A673 (cell line): ENCODE measurements at regions not wholly inside any gene's neighbourhood (a gene's known extent, or its start where the extent isn't known, plus 50 kb on each side); places are given as distances from the start of the nearest gene placed in this dataset.

Experiments used
- BruUV-seq: library from RNA; stranded (reverse); fragments of 400-500 nt; replicated peaks from 2 replicates; lab custom pipeline; 2021; lab: Mats Ljungman, UMichigan
- CTCF ChIA-PET: fragments of 300-600 bp; sonication (Branson Sonifier 250); formaldehyde crosslinking; loops from one replicate; lab custom pipeline; 2022; ENCODE audit warnings: antibody characterized with exemption; lab: Charles Lee
- POLR2A ChIA-PET: fragments of 300-600 bp; sonication (Branson Sonifier 250); formaldehyde crosslinking; loops from one replicate; lab custom pipeline; 2022; ENCODE audit warnings: antibody characterized with exemption; ENCODE audit not compliant: low non-redundant PET; lab: Charles Lee
- DNase-seq: peaks from one replicate; pipeline ENCODE4 v3.0.0-alpha.2; 2015; ENCODE audit warnings: low spot score
- H3K27ac ChIP-seq: fragments of 200-600 bp; sonication (generic); 2 replicates; pipeline ENCODE4 v1.5.1; 2016; ENCODE audit warnings: mixed run types, low read depth, mild to moderate bottlenecking, mixed read lengths, antibody characterized with exemption, low read length; ENCODE audit not compliant: poor library complexity, severe bottlenecking
- H3K27me3 ChIP-seq: fragments of 200-600 bp; sonication (generic); replicated peaks from 2 replicates; pipeline ENCODE4 v1.6.1; 2017; ENCODE audit warnings: mixed run types, low read depth, mild to moderate bottlenecking, mixed read lengths, antibody characterized with exemption, low read length; ENCODE audit not compliant: insufficient read depth, poor library complexity
- H3K36me3 ChIP-seq: fragments of 200-600 bp; sonication (generic); 2 replicates; pipeline ENCODE4 v1.6.1; 2016; ENCODE audit warnings: mixed run types, mild to moderate bottlenecking, mixed read lengths, antibody characterized with exemption, low read length; ENCODE audit not compliant: insufficient read depth, poor library complexity, severe bottlenecking
- H3K4me1 ChIP-seq: fragments of 200-600 bp; sonication (generic); 2 replicates; pipeline ENCODE4 v1.6.1; 2017; ENCODE audit warnings: mixed run types, mild to moderate bottlenecking, mixed read lengths, antibody characterized with exemption, low read length; ENCODE audit not compliant: insufficient read depth, poor library complexity, severe bottlenecking
- H3K4me3 ChIP-seq: fragments of 200-600 bp; sonication (generic); 2 replicates; pipeline ENCODE4 v1.5.1; 2016; ENCODE audit warnings: low read depth, mixed run types, mild to moderate bottlenecking, mixed read lengths, low read length; ENCODE audit not compliant: poor library complexity, severe bottlenecking
- H3K9me3 ChIP-seq: fragments of 200-600 bp; sonication (generic); 2 replicates; pipeline ENCODE4 v1.6.1; 2016; ENCODE audit warnings: mixed run types, low read depth, mild to moderate bottlenecking, mixed read lengths, antibody characterized with exemption, low read length; ENCODE audit not compliant: poor library complexity, severe bottlenecking
- EZH2 ChIP-seq: fragments of 200-600 bp; sonication (generic); IDR thresholded peaks from 2 replicates; pipeline ENCODE4 v1.6.1; 2017; ENCODE audit warnings: borderline replicate concordance, low read depth, mild to moderate bottlenecking, mixed read lengths, antibody characterized with exemption, low read length; ENCODE audit not compliant: poor library complexity, severe bottlenecking
- intact Hi-C: fragments of 100-400 bp; cut with micrococcal nuclease; formaldehyde crosslinking; loops from one replicate; pipeline ENCODE4 v1.10.0; 2022; ENCODE audit not compliant: unreplicated experiment
- TF ChIP-seq, protein P1 (sequence below): fragments of 300-800, 200-600 bp; sonication (generic); conservative IDR thresholded peaks from 2 replicates; pipeline ENCODE4 v1.5.1; 2017; ENCODE audit warnings: low read depth, mild to moderate bottlenecking, antibody characterized with exemption, low read length, moderate library complexity, mixed read lengths

GRCh38 chr11:82610671-82611070 is 123.0 kb downstream of the FAM181B start:
- H3K27ac ChIP-seq = no peak overlapping the region
- BruUV-seq = no TSS peak
- CTCF ChIA-PET = no interaction called here

GRCh38 chr11:82606738-82607137 is 126.9 kb downstream of the FAM181B start:
- CTCF ChIA-PET = no interaction called here
- Histone ChIP-seq H3K27ac (no peak overlapping the region), H3K27me3 (peaks cover 46% of the 10 kb centered on the region), H3K36me3 (no peaks in the 10 kb centered on the region), H3K4me3 (no peak overlapping the region), H3K4me1 (no peaks in the 10 kb centered on the region), H3K9me3 (no peaks in the 10 kb centered on the region)
- no peak for TF ChIP-seq EZH2
- TF ChIP-seq, protein P1, sequence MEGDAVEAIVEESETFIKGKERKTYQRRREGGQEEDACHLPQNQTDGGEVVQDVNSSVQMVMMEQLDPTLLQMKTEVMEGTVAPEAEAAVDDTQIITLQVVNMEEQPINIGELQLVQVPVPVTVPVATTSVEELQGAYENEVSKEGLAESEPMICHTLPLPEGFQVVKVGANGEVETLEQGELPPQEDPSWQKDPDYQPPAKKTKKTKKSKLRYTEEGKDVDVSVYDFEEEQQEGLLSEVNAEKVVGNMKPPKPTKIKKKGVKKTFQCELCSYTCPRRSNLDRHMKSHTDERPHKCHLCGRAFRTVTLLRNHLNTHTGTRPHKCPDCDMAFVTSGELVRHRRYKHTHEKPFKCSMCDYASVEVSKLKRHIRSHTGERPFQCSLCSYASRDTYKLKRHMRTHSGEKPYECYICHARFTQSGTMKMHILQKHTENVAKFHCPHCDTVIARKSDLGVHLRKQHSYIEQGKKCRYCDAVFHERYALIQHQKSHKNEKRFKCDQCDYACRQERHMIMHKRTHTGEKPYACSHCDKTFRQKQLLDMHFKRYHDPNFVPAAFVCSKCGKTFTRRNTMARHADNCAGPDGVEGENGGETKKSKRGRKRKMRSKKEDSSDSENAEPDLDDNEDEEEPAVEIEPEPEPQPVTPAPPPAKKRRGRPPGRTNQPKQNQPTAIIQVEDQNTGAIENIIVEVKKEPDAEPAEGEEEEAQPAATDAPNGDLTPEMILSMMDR = no peak
- no peak for DNase-seq
- POLR2A ChIA-PET = no interaction called here
- BruUV-seq = no TSS peak
- intact Hi-C loops = no loop called here

More at GRCh38 chr11:82610671-82611070, 123.0 kb downstream of the FAM181B start:
- no peak overlapping the region for H3K4me3 ChIP-seq
- no peaks in the 10 kb centered on the region for H3K4me1 ChIP-seq
- H3K9me3 ChIP-seq = no peaks in the 10 kb centered on the region
- intact Hi-C loops = no loop called here
- TF ChIP-seq EZH2 = no peak
- TF ChIP-seq, protein P1 = no peak
- DNase-seq = no peak
- POLR2A ChIA-PET = no interaction called here
- H3K27me3 ChIP-seq = peaks cover 34% of the 10 kb centered on the region
- H3K36me3 ChIP-seq = no peaks in the 10 kb centered on the region

GRCh38 chr11:82601711-82602110 is 132.0 kb downstream of the FAM181B start:
- Histone ChIP-seq H3K27me3 (peaks cover 21% of the 10 kb centered on the region), H3K27ac (no peak overlapping the region), H3K9me3 (no peaks in the 10 kb centered on the region), H3K4me3 (no peak overlapping the region), H3K4me1 (no peaks in the 10 kb centered on the region), H3K36me3 (no peaks in the 10 kb centered on the region)
- no TSS peak for BruUV-seq
- ChIA-PET CTCF (no interaction called here), POLR2A (no interaction called here)
- no peak for DNase-seq
- intact Hi-C loops = no loop called here
- no peak for TF ChIP-seq EZH2
- TF ChIP-seq, protein P1 = no peak
